ENCODE measurements at regions not wholly inside any gene's neighbourhood (a gene's known extent, or its start where the extent isn't known, plus 50 kb on each side); places are given as distances from the start of the nearest gene placed in this dataset.
A peak's percentile ranks its signal among the peaks of the same experiment; 100 is the strongest.

DNA sequence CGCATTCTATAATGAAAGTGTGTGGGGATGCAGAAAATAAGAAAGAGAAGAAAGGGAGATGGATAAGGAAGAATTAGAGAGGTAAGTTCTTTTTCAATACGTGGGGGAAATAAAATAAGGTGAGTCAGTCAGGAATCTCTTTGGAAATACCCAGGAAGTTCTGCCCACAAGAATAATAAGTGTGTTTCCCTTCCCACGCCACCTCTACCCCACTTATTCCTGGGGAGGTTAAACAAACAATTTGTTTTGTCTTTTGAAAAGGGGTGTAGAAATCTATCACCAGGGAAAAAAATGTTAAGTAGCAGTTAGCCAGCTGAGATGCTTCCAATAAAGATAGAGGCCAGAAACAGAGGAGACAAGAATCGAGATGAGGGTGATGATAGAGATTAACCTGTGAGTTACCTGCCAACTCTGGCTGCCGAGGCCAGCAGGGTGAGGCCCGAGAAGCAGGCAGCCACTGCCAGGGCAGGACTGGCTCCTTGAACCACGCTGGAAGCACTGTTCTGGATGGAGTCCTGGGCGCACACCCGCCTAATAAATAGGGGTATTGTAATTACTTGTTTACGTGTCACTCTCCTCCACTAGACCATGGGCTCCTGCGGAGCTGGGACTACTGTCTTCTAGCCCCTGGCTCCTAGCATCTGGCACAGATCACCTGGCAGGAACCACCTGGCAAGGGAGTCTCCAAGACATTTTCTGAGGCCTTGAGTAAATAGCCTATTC is 191.3 kb downstream of the FGFR2 start:
- no peak for DNase-seq

DNA sequence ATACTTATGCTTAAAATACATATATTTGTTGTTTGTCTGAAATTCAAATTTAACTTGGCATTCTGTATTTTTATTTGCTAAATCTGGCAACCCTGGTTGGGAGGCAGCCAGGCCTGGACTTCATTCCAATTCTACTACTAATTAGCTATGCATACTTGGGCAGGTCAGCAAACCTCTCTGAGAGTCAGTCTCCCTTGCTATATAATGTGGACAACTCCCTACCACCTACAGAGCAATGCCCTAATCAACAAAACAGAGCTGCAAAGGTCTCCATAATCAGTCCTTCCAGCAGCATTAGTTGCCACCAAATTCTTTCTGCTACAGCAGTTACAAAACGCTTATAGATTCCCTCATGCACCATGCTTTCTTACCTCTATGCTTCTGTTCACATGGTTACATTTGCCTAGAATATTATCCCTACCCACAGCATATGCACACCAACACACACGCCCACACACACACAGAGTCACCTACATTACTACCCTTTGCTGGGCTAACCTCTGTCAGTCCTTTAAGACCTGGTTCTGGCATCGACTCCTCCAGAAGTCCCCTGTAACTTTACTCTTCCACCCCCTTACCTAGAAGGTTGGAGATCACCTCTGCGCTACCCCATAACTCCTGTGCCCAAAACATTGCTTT is 188.7 kb downstream of the FGFR2 start:
- no peak for DNase-seq

DNA sequence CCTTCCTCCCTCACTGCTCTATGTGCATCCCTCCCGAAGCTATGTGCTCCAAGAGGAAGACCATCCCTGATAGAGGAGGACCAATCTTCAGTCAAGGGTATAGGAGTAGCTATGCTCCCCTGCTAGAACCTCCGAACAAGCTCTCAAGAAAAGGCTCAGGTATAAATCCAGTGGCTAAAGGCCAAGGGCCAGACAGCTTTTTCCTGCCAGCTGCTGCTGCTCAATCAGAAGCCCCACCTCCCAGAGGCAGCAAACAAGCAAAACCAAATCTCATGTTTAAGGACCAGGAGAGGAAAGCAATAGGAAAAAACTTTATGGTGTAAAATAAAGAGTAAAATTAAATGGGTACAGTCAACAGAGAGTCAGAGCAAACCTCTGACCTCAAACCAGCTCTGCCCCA is 187.2 kb downstream of the FGFR2 start:
- no peak for DNase-seq

DNA sequence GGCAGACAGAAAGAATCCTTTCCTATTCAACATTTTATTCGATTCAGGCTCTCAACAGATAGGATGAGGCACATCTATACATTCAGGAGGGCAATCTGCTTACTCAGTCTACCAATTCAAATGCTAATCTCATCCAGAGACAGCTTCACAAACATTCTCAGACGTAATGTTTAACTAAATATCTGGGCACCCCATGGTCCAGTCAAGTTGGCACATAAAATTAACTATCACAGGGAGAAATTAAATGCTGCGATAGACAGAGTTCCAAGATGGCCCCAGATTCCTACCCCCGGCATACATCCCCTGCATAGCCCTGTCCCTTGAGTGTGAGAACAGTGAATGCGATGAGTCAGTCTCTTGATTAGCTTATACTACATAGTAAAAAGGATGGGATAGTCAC is 184.3 kb downstream of the FGFR2 start:
- no peak for DNase-seq

DNA sequence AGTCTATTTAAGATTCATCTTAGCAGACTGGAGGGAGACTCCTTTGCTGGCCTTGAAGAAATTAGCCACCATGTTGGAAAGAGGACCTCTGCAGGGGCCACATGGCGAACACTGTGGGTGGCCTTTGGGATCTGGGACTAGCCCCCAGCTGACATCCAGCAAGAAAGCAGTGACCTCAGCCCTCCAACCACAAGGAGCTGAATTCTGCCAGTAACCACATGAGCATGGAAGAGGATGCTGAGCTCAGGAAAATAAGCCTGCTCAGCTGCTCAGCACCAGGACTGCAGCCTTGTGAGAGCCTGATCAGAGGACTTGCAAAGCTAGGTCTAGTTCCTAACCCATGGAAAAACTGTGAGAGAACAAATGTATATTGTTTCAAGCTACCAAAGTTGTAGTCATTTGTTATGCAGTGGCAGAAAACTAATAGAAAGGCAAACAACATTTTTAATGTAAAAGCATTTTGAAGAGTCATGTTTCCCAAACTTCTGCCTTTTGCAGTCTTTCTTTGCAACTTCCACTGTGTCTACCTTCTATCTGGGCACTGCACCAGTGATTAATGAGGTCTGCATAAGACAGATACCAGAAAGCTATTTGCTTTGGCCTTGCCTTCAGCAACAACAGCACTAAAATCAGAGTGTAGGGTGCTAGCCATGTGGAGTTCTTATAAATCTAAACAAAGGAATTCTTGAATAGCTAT is 183.7 kb downstream of the FGFR2 start:
- DNase-seq = no peak

DNA sequence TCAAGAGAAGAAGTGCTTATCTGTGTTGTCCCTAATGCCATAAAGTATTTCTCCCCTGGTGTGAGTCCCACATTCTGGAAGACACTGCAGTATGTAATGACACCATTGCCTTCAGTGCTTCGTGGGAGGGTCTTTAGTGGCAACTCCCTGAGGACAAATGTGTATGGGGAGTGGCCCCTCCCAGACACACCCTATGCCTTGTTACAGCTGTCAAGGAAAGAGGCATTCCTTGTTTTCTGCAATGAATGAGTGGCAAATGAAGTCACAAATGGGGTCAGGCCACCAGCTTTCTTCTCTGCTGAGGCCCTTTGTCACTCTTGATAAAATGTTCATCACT is 183.2 kb downstream of the FGFR2 start:
- DNase-seq = no peak

DNA sequence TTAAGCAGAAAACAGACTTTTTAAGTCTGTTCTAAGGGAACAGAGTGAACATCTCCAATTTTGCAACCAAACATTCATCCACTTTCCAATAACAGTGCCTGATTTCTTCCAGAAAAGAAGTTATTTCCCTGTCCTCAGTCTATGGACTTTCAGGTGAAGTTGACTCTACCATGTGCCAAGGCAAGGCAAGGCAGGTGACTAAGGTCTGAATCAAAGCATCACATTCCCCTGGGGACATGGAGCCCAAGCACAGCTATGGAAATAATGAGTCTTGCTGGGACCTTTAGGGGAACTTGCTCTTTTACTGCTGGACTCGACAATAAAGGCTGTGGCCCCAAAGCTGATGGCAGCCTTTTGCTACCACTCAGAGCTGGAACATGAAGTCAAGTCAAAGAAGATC is 182.2 kb downstream of the FGFR2 start:
- DNase-seq = no peak

DNA sequence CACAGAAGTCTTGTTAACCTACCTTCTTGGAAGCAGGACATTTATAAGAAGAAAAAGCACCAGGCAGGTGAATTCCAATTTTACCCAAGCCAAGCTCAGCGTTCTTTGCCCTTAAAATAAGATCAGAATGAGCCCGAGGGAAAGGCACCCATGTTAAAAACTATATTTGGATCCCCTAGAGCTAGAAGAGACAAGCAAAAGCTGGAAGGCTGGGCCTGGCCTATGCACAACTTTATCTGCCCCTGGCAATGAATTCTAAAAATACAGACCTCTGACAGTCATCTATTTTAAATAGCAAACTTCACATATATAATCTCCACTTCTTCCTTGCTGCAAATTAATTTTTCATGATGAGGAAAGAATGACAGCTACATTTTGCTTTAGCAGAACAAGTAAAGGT is 180.9 kb downstream of the FGFR2 start:
- DNase-seq = no peak

DNA sequence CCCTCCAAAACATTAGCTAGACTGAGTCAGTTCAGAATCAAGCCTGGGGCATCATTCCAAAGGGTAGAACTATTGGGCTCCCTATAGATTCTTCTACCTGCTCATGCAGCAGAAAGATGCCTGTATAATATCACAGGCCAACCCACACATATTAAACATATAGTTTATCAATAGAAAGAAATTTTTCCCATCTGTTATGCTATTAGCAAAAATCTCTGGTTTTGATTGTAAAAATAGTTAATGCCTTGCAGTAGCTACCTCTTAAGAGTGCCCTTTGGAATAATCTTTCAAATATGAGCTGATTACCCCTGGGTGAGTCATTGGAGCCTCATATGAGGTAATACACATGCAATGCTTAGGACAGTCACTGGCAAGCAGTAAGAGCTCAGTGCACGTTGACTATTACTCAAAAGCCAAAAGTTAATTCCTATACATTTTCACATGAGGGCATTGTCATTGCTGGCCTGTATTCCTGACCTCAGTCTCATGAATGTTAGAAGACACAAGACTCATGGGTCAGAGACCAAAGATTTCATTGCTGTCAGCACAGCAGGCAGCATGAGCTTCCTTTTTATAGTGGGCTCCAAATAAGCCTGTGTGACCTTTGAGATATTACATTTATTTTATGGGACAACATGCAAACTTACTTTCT is 180.0 kb downstream of the FGFR2 start:
- DNase-seq = no peak

DNA sequence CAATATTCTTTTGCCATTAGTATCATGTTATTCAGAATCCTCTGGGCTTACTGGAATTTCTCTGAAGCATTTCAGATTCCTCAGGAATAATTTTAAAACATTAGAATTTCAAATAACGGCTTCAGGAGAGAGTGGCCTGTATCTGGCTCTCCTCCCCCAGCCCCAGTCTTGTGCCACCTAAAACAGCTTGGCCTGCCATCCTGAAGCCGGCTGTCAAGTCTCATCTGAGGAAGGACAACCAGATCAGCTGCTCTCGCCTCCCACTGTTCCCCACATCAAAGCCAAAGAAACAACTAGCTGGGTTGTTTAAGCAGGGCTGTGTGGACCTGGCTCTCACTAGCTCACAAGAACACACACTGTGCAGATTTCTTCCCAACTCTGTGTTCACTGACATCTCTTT is 178.2 kb downstream of the FGFR2 start:
- no peak for DNase-seq

DNA sequence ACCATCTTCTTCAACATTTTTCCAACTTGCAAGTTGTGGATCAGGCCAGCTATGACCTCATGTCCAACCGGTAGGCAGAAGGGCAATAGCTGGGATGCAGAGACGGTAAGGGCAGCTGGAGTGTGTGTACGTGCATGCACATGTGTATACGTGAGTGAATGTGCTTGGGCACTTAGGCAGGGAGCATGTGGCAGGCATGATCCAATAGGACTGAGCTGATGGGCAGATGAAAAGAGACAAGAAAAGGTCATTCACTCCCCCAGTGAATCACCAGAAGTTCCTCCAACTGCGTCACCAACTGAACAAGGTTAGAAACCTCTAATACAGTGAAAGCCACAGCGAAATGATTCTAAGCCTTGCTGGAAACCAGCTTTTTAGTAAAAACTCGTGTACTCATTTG is 176.1 kb downstream of the FGFR2 start:
- DNase-seq = no peak

DNA sequence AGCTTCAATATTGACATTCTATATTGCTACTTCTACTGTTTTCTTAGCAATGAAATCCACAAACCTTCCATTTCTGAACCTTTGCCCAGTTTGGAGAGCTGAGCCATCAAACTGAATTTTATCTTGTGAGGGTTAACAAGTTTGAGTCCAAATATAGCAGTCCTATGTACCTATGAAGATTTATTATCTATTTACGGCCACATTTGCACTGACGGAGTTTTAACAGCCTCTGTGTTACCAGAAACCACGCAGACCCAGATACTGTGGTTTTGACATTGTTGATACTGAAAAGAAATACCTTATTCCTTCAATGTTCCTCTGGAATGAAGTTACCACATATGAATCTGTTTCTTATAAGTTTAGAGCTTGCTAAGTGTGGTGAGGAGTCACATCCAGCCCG is 172.6 kb downstream of the FGFR2 start:
- DNase-seq = no peak

DNA sequence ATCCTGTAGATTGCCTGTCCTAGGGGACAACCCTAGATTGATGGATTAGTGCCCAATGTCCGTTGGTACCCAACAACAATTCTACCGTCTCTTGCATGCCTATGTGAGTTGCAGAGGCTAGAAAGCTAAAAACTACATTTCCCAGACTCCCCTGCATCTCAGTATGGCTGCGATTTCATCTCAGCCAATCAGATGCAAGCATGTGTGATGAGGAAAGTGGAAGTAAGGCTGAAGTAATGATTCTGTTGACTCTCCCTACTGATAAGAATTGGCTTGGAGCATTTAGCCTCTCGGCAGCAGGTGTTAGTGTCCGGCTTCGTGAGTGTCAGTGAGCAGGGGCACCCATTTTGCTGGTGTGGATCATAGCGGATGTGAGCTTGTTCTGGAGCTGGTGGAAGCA is 171.9 kb downstream of the FGFR2 start:
- DNase-seq = peak; percentile 6

All from activated CD4-positive, alpha-beta T cell treated with anti-CD3 and anti-CD28 coated beads, Interleukin-2, amount 50 U/mL, for 16 hours (primary cell).